CD14-positive monocyte (primary cell): ENCODE measurements at regions not wholly inside any gene's neighbourhood (a gene's known extent, or its start where the extent isn't known, plus 50 kb on each side); places are given as distances from the start of the nearest gene placed in this dataset.

Experiments used
- DNase-seq, 3 donors: peaks; one replicate each; pipeline ENCODE4 v3.0.0-alpha.2; 2011 to 2022
- H2AFZ ChIP-seq: 2 replicates; pipeline ENCODE4 v1.6.0; 2012; ENCODE audit warnings: mild to moderate bottlenecking, low read depth, low read length, inconsistent platforms; ENCODE audit not compliant: insufficient read depth, poor library complexity, severe bottlenecking
- H3K27ac ChIP-seq, 2 donors: 1 replicate in 1 of 2; 2 replicates in 1 of 2; pipeline ENCODE4 v1.5.1; 2012 to 2013; ENCODE audit warnings: low read length in 2 of 2, control low read depth in 1 of 2, inconsistent platforms in 1 of 2, low read depth in 1 of 2, mild to moderate bottlenecking in 1 of 2
- H3K27me3 ChIP-seq, 2 donors: one replicate each; pipeline versions ENCODE4 v1.6.0 to v1.6.1; 2011 to 2013; ENCODE audit warnings: low read length in 2 of 2; ENCODE audit not compliant: control insufficient read depth in 2 of 2, insufficient read depth in 2 of 2
- H3K36me3 ChIP-seq, 2 donors: replicated peaks in 1 of 2; 1 replicate in 1 of 2; 2 replicates in 1 of 2; pipeline versions ENCODE4 v1.5.1 to v1.6.1; 2012 to 2013; ENCODE audit warnings: low read length in 2 of 2, control low read depth in 1 of 2, inconsistent platforms in 1 of 2, mild to moderate bottlenecking in 1 of 2; ENCODE audit not compliant: insufficient read depth in 2 of 2, control insufficient read depth in 1 of 2
- H3K4me1 ChIP-seq, 2 donors: 1 replicate in 1 of 2; 2 replicates in 1 of 2; pipeline versions ENCODE4 v1.5.1 to v1.6.1; 2012 to 2013; ENCODE audit warnings: low read length in 2 of 2, control low read depth in 1 of 2, inconsistent platforms in 1 of 2, mild to moderate bottlenecking in 1 of 2, moderate library complexity in 1 of 2; ENCODE audit not compliant: insufficient read depth in 2 of 2, control insufficient read depth in 1 of 2
- H3K4me2 ChIP-seq: replicated peaks from 2 replicates; pipeline ENCODE3; 2012; ENCODE audit warnings: low read length, moderate library complexity, mild to moderate bottlenecking; ENCODE audit not compliant: poor library complexity, severe bottlenecking; ENCODE audit errors: extremely low read depth
- H3K4me3 ChIP-seq, 3 experiments: fragments of 200-600 bp in 1 of 3; sonication (generic) in 1 of 3; replicated peaks in 1 of 3; 1 replicate in 2 of 3; 2 replicates in 1 of 3; pipeline ENCODE4 v1.5.1; 2011 to 2013; ENCODE audit warnings: low read length in 3 of 3, mild to moderate bottlenecking in 3 of 3, control low read depth in 2 of 3, low read depth in 2 of 3, inconsistent platforms in 1 of 3, moderate library complexity in 1 of 3
- H3K79me2 ChIP-seq: 2 replicates; pipeline ENCODE4 v1.6.0; 2012; ENCODE audit warnings: mild to moderate bottlenecking, control low read depth, inconsistent platforms, low read length, moderate library complexity; ENCODE audit not compliant: insufficient read depth
- H3K9ac ChIP-seq: 2 replicates; pipeline ENCODE4 v1.6.0; 2017; ENCODE audit warnings: low read length, mild to moderate bottlenecking; ENCODE audit not compliant: insufficient read depth, poor library complexity, severe bottlenecking
- H3K9me3 ChIP-seq, 2 donors: replicated peaks in 1 of 2; 1 replicate in 1 of 2; 2 replicates in 1 of 2; pipeline versions ENCODE4 v1.5.1 to v1.6.1; 2012 to 2013; ENCODE audit warnings: low read length in 2 of 2, control low read depth in 1 of 2; ENCODE audit not compliant: control insufficient read depth in 1 of 2, insufficient read depth in 1 of 2
- H4K20me1 ChIP-seq: 2 replicates; pipeline ENCODE4 v1.6.0; 2012; ENCODE audit warnings: mild to moderate bottlenecking, low read length, control low read depth, moderate library complexity; ENCODE audit not compliant: insufficient read depth
- H3K27ac Mint-ChIP-seq, 7 donors: one replicate each; pipeline ENCODE4 v1.8.0; 2020; ENCODE audit warnings: mild to moderate bottlenecking in 7 of 7, mixed read lengths in 7 of 7, moderate library complexity in 6 of 7, inconsistent platforms in 2 of 7
- H3K27me3 Mint-ChIP-seq, 3 donors: one replicate each; pipeline ENCODE4 v1.8.0; 2021 to 2022; ENCODE audit warnings: low read depth in 3 of 3, mild to moderate bottlenecking in 3 of 3, mixed read lengths in 3 of 3, moderate library complexity in 3 of 3, inconsistent platforms in 1 of 3
- H3K36me3 Mint-ChIP-seq, 2 donors: one replicate each; pipeline ENCODE4 v1.8.0; 2020; ENCODE audit warnings: mixed read lengths in 2 of 2, inconsistent platforms in 1 of 2, mild to moderate bottlenecking in 1 of 2
- H3K4me1 Mint-ChIP-seq: one replicate; pipeline ENCODE4 v1.8.0; 2020; ENCODE audit warnings: mild to moderate bottlenecking, mixed read lengths
- H3K4me3 Mint-ChIP-seq, 2 donors: one replicate each; pipeline ENCODE4 v1.8.0; 2020; ENCODE audit warnings: mild to moderate bottlenecking in 2 of 2, mixed read lengths in 2 of 2, moderate library complexity in 1 of 2
- H3K9me3 Mint-ChIP-seq, 7 donors: one replicate each; pipeline ENCODE4 v1.8.0; 2020 to 2022; ENCODE audit warnings: mixed read lengths in 7 of 7, mild to moderate bottlenecking in 6 of 7, moderate library complexity in 6 of 7, inconsistent platforms in 2 of 7
- WGBS: methylation state at CpG from one replicate; pipeline ENCODE4 v1.1.5; 2013; ENCODE audit warnings: missing lambda C conversion rate; ENCODE audit not compliant: insufficient coverage; 5-methylcytosine and 5-hydroxymethylcytosine counted together
- intact Hi-C, 2 donors: fragments of 100-400 bp; cut with micrococcal nuclease; formaldehyde crosslinking; loops; one replicate each; pipeline versions ENCODE4 v1.15.0 to v1.15.1; 2023
- TF ChIP-seq, protein P1 (sequence below): fragments of 200-600 bp; IDR thresholded peaks from one replicate; pipeline ENCODE4 v1.8.0; 2022; ENCODE audit warnings: antibody characterized with exemption, mild to moderate bottlenecking

DNA sequence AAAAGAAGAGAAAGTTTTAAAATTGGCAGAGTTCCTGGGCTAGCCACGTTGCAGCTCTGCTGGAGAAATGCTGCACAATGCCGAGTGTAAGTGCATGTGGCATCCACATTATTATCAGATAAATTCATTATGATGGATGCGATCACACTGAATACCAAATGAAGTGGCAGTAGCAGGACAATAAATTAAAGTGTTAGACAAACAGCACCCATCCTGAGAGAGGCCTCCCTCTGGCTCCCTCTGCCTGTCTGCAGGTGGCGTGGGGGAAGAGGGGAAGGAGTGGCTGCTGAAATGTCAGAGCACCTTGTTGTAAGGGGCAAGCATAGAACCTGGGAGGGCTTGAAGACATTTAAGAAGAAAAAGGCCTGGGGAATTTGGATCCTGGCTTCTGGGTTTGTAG is 324.1 kb downstream of the HAPSTR1 start:
- intact Hi-C loops = no loop called here
- Histone ChIP-seq H3K4me1 (no peaks in the 10 kb centered on the region), H3K4me3 (no peak overlapping the region), H3K9me3 (peaks cover 5 to 15% of the 10 kb centered on the region in 2 donors), H3K79me2 (no peaks in the 10 kb centered on the region), H4K20me1 (no peaks in the 10 kb centered on the region), H2AFZ (no peak overlapping the region), H3K36me3 (no peaks in the 10 kb centered on the region), H3K9ac (no peak overlapping the region), H3K4me2 (no peak overlapping the region), H3K27me3 (no peaks in the 10 kb centered on the region), H3K27ac (no peak overlapping the region)
- TF ChIP-seq, protein P1, sequence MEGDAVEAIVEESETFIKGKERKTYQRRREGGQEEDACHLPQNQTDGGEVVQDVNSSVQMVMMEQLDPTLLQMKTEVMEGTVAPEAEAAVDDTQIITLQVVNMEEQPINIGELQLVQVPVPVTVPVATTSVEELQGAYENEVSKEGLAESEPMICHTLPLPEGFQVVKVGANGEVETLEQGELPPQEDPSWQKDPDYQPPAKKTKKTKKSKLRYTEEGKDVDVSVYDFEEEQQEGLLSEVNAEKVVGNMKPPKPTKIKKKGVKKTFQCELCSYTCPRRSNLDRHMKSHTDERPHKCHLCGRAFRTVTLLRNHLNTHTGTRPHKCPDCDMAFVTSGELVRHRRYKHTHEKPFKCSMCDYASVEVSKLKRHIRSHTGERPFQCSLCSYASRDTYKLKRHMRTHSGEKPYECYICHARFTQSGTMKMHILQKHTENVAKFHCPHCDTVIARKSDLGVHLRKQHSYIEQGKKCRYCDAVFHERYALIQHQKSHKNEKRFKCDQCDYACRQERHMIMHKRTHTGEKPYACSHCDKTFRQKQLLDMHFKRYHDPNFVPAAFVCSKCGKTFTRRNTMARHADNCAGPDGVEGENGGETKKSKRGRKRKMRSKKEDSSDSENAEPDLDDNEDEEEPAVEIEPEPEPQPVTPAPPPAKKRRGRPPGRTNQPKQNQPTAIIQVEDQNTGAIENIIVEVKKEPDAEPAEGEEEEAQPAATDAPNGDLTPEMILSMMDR = no peak
- no CpG with 5 or more reads among the region's 4 CpGs for WGBS
- H3K27me3 Mint-ChIP-seq = no peaks in the 10 kb centered on the region
- DNase-seq = no peak
- H3K36me3 Mint-ChIP-seq = no peaks in the 10 kb centered on the region
- H3K4me1 Mint-ChIP-seq = no peaks in the 10 kb centered on the region
- H3K27ac Mint-ChIP-seq = no peak overlapping the region
- H3K9me3 Mint-ChIP-seq = peaks cover 0 to 16% (median 5%) of the 10 kb centered on the region in 7 donors
- H3K4me3 Mint-ChIP-seq = no peak overlapping the region

DNA sequence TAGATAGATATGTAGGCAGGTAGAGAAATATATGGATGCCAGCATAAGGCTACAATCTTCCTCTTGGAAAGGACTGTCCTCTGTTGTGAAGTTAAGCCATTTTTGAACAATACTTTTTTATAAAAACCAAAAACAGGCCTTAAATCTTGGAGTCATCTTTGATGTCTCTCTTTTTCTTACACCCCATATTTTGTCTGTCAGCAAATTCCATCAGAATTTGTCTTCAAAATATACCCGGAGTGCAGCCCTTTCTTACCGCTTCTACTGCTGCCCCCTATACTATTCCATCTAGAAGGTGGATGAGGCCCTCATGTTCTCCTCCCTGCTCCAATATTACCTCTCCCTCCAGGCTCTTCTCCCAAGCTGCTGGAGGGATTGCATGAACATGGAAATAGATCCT is 326.5 kb downstream of the HAPSTR1 start:
- H3K9ac ChIP-seq = no peak overlapping the region
- Mint-ChIP-seq H3K4me1 (no peaks in the 10 kb centered on the region), H3K9me3 (peaks cover 0 to 18% (median 5%) of the 10 kb centered on the region in 7 donors), H3K27ac (no peak overlapping the region), H3K4me3 (no peak overlapping the region), H3K36me3 (no peaks in the 10 kb centered on the region), H3K27me3 (peaks cover 0 to 4% (median 0%) of the 10 kb centered on the region in 3 donors)
- H3K9me3 ChIP-seq = peaks cover 5 to 15% of the 10 kb centered on the region in 2 donors
- H3K36me3 ChIP-seq = no peaks in the 10 kb centered on the region
- H3K4me3 ChIP-seq = no peak overlapping the region
- TF ChIP-seq, protein P1 = no peak
- H2AFZ ChIP-seq = no peak overlapping the region
- H3K79me2 ChIP-seq = no peaks in the 10 kb centered on the region
- no peak overlapping the region for H3K4me2 ChIP-seq
- H3K27ac ChIP-seq = no peak overlapping the region
- H3K4me1 ChIP-seq = no peaks in the 10 kb centered on the region
- no peaks in the 10 kb centered on the region for H3K27me3 ChIP-seq
- no peak for DNase-seq
- intact Hi-C loops = no loop called here
- no peaks in the 10 kb centered on the region for H4K20me1 ChIP-seq
- WGBS = 90% methylated on average over 2 of the region's 2 CpGs
